GM21360 (cell line): ENCODE measurements at regions not wholly inside any gene's neighbourhood (a gene's known extent, or its start where the extent isn't known, plus 50 kb on each side); places are given as distances from the start of the nearest gene placed in this dataset.
"Not testable (repeated sequence)": the region's sequence is repeated elsewhere in the genome, so short reads cannot be mapped to it uniquely, and the experiment has no call there.

Source experiments
- ATAC-seq: cut with Tn5 transposase; IDR thresholded peaks from one replicate; pipeline ENCODE4 v1.9.1; 2021; ENCODE audit warnings: mild to moderate bottlenecking, moderate library complexity; ENCODE audit not compliant: unreplicated experiment

- peak; percentile 86 for ATAC-seq
Measured at GRCh38 chr9:20242510-20243189, 379.6 kb downstream of the MLLT3 start.

- ATAC-seq: no peak
Measured at GRCh38 chr9:20240498-20240897, 381.8 kb downstream of the MLLT3 start.

- no peak for ATAC-seq
Measured at GRCh38 chr9:20238921-20239320, 383.4 kb downstream of the MLLT3 start.

- no peak for ATAC-seq
Measured at GRCh38 chr9:20237686-20238085, 384.6 kb downstream of the MLLT3 start.

- ATAC-seq: no peak
Measured at GRCh38 chr9:20236676-20237075, 385.6 kb downstream of the MLLT3 start.

GRCh38 chr9:20235206-20235605 lies 387.1 kb downstream of the MLLT3 start:
- not testable (repeated sequence) for ATAC-seq

GRCh38 chr9:20228096-20228495 lies 394.2 kb downstream of the MLLT3 start:
- no peak for ATAC-seq

GRCh38 chr9:20227166-20227874 lies 395.0 kb downstream of the MLLT3 start:
- ATAC-seq: no peak

- no peak for ATAC-seq
Measured at GRCh38 chr9:20226345-20226744, 396.0 kb downstream of the MLLT3 start.

GRCh38 chr9:20225826-20226225 lies 396.5 kb downstream of the MLLT3 start:
- ATAC-seq: no peak

- no peak for ATAC-seq
Measured at GRCh38 chr9:20224756-20225155, 397.5 kb downstream of the MLLT3 start.

- no peak for ATAC-seq
Measured at GRCh38 chr9:20220286-20220685, 402.0 kb downstream of the MLLT3 start.

- no peak for ATAC-seq
Measured at GRCh38 chr9:20219437-20219836, 402.9 kb downstream of the MLLT3 start.

GRCh38 chr9:20217596-20217995 lies 404.7 kb downstream of the MLLT3 start:
- ATAC-seq: no peak

GRCh38 chr9:20216438-20216837 lies 405.9 kb downstream of the MLLT3 start:
- no peak for ATAC-seq

- ATAC-seq: no peak
Measured at GRCh38 chr9:20215552-20215951, 406.7 kb downstream of the MLLT3 start.

GRCh38 chr9:20212806-20213205 lies 409.5 kb downstream of the MLLT3 start:
- ATAC-seq: no peak

- ATAC-seq: no peak
Measured at GRCh38 chr9:20209391-20210340, 412.6 kb downstream of the MLLT3 start.

GRCh38 chr9:20208961-20209371 lies 413.3 kb downstream of the MLLT3 start:
- no peak for ATAC-seq

- ATAC-seq: no peak
Measured at GRCh38 chr9:20208226-20208625, 414.1 kb downstream of the MLLT3 start.

- ATAC-seq: no peak
Measured at GRCh38 chr9:20207176-20207575, 415.1 kb downstream of the MLLT3 start.
